MM.1S (cell line): ENCODE measurements at regions not wholly inside any gene's neighbourhood (a gene's known extent, or its start where the extent isn't known, plus 50 kb on each side); places are given as distances from the start of the nearest gene placed in this dataset.

Source experiments
- CTCF ChIP-seq: fragments of 300-600 bp; sonication (generic); IDR thresholded peaks from 2 replicates; pipeline ENCODE4 v1.5.1; 2016; ENCODE audit warnings: antibody characterized with exemption, low read length, mixed read lengths
- EZH2 ChIP-seq: fragments of 300-600 bp; sonication (generic); optimal IDR thresholded peaks from 2 replicates; pipeline ENCODE3; 2017; ENCODE audit warnings: low read depth, mild to moderate bottlenecking, antibody characterized with exemption, low read length, mixed read lengths

- TF ChIP-seq CTCF, result no peak
- TF ChIP-seq EZH2, result no peak
Measured at GRCh38 chr12:25005376-25005775, 56.5 kb upstream of the BCAT1 start.
